HG03432 (cell line): ENCODE measurements at regions not wholly inside any gene's neighbourhood (a gene's known extent, or its start where the extent isn't known, plus 50 kb on each side); places are given as distances from the start of the nearest gene placed in this dataset.
"Not testable (repeated sequence)": the region's sequence is repeated elsewhere in the genome, so short reads cannot be mapped to it uniquely, and the experiment has no call there.

Experiments
- ATAC-seq: cut with Tn5 transposase; IDR thresholded peaks from one replicate; pipeline ENCODE4 v1.9.1; 2021; ENCODE audit warnings: mild to moderate bottlenecking, moderate library complexity; ENCODE audit not compliant: unreplicated experiment

DNA sequence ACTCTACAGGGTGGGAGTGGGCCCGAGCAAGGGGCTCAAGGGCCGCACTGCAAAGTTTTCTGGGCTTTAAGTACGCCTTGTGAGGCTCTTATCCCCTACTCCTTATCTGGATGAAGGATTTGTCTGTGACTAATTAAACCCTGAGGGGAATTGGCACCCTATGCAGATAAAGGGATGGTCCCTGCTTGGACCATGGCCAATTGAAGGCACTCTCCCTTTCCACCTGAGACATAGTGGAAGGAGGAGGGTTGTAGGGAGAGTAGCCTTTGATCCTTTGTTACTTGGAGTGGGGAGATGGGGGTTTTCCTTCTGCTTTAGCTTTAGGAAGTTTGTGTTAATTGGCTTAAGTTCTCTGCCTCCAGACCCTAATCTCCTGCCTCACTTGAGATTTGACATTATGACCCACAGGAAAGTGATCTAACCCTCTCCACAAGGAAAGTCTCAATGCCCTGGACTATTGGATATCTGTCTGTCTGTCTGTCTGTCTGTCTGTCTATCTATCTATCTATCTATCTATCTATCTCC lies 1158.8 kb upstream of the SORCS1 start:
- ATAC-seq: no peak

DNA sequence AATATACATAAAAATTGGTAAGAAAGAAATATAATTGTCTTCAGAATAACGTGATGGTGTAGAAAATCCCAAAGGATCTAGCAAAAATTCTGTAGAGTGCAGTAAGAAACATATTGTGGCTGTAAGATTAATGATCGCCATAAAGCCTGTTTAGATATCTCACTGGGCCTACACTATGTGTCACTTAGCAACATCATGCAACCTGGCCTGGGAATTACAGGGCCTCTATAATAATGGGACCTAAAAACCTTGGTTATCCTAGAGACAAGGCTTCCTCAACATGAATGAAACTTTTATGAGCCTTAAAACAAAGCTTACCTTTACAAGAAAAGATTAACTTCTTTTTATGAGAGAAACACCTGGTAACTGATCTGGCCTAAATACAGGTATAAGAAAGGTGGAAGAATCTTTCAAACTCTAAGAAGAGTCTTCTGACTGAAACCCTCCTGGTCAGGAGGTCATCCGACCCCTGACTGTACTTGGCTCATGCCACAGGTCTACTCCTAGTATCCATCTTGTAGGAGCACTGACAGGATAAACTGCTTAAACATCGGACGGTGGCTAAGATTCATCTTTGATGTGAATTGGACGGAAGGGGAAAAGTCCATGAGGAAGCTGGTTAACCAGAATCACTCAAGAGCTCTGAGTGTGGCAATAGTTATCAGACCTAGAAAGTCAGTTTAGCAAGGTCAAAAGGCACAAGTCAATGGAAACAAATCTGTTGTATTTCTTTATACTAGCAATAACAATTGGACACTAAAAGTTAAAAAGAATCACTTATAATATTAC lies 1155.1 kb upstream of the SORCS1 start:
- no peak for ATAC-seq

GRCh38 chr10:108315636-108316035 lies 1151.1 kb upstream of the SORCS1 start:
- ATAC-seq: not testable (repeated sequence)

DNA sequence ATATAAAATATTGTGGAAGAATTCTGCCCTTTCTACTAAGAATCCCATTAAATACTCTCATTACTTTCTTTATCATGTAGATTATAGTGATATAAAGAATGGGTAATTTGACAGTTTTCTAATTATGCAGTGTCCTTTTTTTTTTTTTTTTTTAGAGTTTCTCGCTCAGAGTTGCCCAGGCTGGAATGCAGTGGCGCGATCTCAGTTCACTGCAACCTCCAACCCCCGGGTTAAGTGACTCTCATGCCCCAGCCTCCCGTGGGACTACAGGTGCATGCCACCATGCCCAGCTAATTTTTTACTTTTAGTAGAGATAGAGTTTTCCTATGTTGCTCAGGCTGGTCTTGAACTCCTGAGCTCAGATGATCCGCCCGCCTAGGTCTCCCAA lies 1143.4 kb upstream of the SORCS1 start:
- ATAC-seq: no peak

GRCh38 chr10:108307250-108307924 lies 1142.9 kb upstream of the SORCS1 start:
- ATAC-seq: no peak

GRCh38 chr10:108303149-108303548 lies 1138.6 kb upstream of the SORCS1 start:
- ATAC-seq: peak; percentile 84

DNA sequence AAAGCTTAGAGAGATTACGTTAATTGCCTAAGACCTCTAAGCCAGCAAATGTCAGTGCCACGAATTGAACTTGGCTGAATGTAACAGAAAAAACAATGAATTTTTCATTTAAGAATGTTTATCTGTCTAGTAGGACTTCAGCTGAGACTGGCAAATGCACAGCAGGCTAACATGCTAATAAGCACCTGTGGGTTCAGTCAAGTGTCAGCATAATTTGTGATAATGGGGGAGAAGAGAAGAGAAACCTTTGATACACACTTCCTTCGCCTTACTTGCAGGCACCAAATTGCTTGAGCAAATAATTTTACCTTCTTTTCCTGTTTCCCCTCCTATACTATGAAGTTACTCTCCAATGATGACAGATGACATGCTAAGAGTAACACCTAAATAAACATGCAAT lies 1136.5 kb upstream of the SORCS1 start:
- ATAC-seq: no peak

- ATAC-seq: no peak
Observed at GRCh38 chr10:108290823-108291222, 1126.3 kb upstream of the SORCS1 start.

DNA sequence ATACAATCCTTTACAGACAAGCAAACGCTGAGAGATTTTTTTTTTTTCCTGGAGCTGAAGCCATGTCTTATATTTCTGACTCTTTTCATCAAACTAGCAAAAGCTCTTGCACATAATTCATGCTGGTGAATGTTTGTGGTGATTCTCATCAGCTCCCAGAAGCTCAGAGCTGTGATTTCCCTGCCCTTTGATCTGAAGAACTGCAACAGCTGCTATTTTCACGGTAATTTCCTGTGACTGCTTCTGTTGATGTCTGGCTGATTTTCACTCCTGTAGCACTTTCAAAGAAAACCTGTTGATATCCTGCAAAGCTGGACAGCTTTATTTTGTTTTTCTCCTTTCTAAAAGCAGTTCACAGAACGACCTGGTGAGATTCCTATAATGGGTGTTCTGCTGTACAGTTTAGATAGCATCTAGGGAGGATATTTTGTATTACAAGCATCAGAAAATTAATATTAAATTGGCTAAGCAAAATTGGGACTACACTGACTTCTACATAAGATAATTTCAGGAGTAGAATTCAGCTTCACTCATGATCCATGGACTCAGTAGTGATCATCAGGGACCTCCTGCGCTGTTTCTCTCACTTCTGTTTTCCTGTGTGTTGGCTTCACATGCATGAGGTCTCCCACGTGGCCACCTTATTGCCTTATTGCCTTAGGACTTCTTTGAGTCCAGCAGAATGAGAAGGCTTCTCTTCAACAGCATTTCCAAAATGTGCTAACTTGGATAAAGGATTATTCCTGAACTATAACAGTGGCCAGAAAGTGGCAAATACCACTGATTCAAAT lies 1111.6 kb upstream of the SORCS1 start:
- ATAC-seq: no peak

- ATAC-seq: no peak
Observed at GRCh38 chr10:108260383-108260906, 1095.9 kb upstream of the SORCS1 start.

DNA sequence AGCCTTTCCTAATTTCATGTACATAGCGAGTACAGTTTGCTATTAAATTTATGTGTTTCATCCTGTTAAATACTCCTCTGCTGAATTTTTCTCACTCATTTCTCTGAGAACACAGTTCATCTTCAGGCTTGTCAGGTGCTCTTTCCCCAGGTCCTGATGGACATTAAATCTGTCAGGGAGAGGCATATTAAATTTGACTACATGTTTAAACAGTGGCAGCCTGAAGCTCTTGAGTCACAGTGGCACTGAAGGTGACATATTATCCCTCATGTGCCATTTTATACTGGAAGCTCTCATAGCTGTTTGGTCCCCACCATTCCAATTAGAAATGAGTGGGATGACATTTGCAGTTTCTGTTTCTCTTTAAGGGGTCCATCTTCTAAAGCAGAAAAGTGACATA lies 1089.6 kb upstream of the SORCS1 start:
- ATAC-seq: no peak

GRCh38 chr10:108252771-108253170 lies 1088.3 kb upstream of the SORCS1 start:
- ATAC-seq: no peak

- no peak for ATAC-seq
Observed at GRCh38 chr10:108250936-108251620, 1086.6 kb upstream of the SORCS1 start.

GRCh38 chr10:108249940-108250339 lies 1085.4 kb upstream of the SORCS1 start:
- no peak for ATAC-seq

- ATAC-seq: no peak
Observed at GRCh38 chr10:108244443-108245228, 1080.1 kb upstream of the SORCS1 start.

- ATAC-seq: no peak
Observed at GRCh38 chr10:108241166-108241565, 1076.7 kb upstream of the SORCS1 start.

- ATAC-seq: no peak
Observed at GRCh38 chr10:108238261-108238660, 1073.8 kb upstream of the SORCS1 start.

DNA sequence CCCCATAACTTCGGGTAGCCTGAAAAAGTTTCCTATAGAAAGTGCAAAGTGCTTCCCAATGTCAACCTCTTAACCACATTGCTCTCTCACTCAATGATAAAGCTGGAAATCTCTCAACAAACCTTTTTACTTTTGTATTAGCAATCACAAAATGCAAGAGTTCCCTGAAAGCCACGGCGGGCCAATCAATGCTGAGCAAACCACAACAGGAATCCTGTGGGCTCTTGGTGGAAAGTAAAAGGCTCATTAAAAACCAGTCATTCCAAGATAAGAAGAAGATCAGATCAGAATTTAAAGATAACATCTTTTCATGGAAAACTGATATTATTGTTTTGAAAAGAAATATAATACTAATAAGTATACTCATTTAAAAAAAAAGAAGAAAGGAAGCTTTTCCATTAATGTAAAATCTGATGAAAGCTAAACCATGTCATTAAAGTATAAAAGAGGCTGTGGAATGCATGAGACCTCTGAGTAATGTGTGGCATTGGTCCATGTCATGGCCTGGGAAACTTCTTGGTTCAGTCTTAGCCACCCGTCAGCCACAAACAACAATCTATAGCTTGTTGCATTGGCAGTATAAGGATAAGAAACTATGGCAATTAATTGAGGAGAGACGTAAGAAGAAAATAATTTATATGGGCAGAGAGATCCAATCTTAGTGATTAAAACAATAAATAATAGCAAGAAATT lies 1066.1 kb upstream of the SORCS1 start:
- no peak for ATAC-seq

DNA sequence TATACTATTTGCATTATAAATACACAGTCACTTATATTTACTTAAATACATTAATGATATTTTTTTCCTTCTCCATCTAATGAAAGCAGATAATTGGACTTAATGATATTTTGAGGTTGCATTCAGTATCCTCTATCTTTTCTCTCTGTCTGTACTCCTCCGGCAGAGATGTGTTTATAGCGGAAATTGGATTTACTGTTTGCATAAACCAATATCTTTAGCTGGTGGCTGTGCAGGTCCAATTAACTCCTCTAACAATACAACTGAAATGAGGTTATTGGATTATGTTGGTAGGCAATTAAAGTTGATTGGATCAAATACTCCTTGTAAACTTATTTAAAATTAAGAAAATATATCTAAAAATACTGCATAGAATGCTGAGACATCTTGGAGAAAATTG lies 1044.2 kb upstream of the SORCS1 start:
- no peak for ATAC-seq
